Type B pancreatic cell (in vitro differentiated cells): ENCODE measurements at regions not wholly inside any gene's neighbourhood (a gene's known extent, or its start where the extent isn't known, plus 50 kb on each side); places are given as distances from the start of the nearest gene placed in this dataset.
A peak's percentile ranks its signal among the peaks of the same experiment; 100 is the strongest.

Source experiments
- DNase-seq: peaks from one replicate; pipeline ENCODE4 v3.0.0; 2021; ENCODE audit warnings: mixed read lengths; ENCODE audit not compliant: unreplicated experiment; ENCODE audit errors: extremely low spot score
- H3K27ac Mint-ChIP-seq: 2 replicates; pipeline ENCODE4 v1.8.0; 2021; ENCODE audit warnings: mild to moderate bottlenecking, mixed read lengths
- H3K27me3 Mint-ChIP-seq: 2 replicates; pipeline ENCODE4 v1.8.0; 2021; ENCODE audit warnings: mixed read lengths
- H3K36me3 Mint-ChIP-seq: 2 replicates; pipeline ENCODE4 v1.8.0; 2021; ENCODE audit warnings: mixed read lengths
- H3K4me1 Mint-ChIP-seq: one replicate; pipeline ENCODE4 v1.8.0; 2021; ENCODE audit warnings: mixed read lengths; ENCODE audit not compliant: unreplicated experiment
- H3K4me3 Mint-ChIP-seq: 2 replicates; pipeline ENCODE4 v1.8.0; 2021; ENCODE audit warnings: mild to moderate bottlenecking, mixed read lengths
- H3K9me3 Mint-ChIP-seq: 2 replicates; pipeline ENCODE4 v1.8.0; 2021; ENCODE audit warnings: mixed read lengths
- TF ChIP-seq, protein P1 (sequence below): fragments of 200-600 bp; sonication (generic); conservative IDR thresholded peaks from 2 replicates; pipeline ENCODE4 v1.5.0; 2021; ENCODE audit warnings: antibody characterized with exemption, mild to moderate bottlenecking

DNA sequence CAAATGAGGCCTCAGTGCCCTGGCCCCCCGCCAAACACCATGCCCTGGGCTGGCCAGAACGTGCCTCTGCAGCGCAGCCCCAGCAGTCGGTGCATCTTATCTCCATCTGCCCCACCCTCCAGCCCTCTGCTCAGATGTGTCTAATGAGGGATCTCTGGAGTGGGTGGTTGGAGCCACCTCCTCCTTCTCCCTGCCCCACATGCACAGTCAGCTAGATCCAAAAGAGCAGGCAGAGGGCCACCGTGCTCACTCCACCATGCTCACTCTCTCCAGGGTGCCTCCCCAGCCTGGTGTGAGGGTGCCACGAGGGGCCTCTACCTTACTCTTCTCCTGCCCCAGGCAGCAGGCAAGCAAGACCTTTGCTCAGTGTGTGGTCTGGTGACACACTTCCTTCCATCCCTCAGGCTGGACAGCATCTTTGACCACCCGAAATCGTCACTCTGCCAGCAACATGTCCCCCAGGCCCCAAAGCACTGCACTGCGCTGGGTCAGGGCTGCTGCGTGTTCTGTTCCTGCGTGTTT lies 266.1 kb upstream of the HDAC4 start:
- no peaks in the 10 kb centered on the region for H3K36me3 Mint-ChIP-seq
- no peaks in the 10 kb centered on the region for H3K9me3 Mint-ChIP-seq
- TF ChIP-seq, protein P1, sequence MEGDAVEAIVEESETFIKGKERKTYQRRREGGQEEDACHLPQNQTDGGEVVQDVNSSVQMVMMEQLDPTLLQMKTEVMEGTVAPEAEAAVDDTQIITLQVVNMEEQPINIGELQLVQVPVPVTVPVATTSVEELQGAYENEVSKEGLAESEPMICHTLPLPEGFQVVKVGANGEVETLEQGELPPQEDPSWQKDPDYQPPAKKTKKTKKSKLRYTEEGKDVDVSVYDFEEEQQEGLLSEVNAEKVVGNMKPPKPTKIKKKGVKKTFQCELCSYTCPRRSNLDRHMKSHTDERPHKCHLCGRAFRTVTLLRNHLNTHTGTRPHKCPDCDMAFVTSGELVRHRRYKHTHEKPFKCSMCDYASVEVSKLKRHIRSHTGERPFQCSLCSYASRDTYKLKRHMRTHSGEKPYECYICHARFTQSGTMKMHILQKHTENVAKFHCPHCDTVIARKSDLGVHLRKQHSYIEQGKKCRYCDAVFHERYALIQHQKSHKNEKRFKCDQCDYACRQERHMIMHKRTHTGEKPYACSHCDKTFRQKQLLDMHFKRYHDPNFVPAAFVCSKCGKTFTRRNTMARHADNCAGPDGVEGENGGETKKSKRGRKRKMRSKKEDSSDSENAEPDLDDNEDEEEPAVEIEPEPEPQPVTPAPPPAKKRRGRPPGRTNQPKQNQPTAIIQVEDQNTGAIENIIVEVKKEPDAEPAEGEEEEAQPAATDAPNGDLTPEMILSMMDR: no peak
- H3K27me3 Mint-ChIP-seq: peaks cover 22% of the 10 kb centered on the region
- H3K27ac Mint-ChIP-seq: no peak overlapping the region
- H3K4me1 Mint-ChIP-seq: peaks cover 7% of the 10 kb centered on the region
- peak; percentile 43 for DNase-seq
- H3K4me3 Mint-ChIP-seq: no peak overlapping the region

DNA sequence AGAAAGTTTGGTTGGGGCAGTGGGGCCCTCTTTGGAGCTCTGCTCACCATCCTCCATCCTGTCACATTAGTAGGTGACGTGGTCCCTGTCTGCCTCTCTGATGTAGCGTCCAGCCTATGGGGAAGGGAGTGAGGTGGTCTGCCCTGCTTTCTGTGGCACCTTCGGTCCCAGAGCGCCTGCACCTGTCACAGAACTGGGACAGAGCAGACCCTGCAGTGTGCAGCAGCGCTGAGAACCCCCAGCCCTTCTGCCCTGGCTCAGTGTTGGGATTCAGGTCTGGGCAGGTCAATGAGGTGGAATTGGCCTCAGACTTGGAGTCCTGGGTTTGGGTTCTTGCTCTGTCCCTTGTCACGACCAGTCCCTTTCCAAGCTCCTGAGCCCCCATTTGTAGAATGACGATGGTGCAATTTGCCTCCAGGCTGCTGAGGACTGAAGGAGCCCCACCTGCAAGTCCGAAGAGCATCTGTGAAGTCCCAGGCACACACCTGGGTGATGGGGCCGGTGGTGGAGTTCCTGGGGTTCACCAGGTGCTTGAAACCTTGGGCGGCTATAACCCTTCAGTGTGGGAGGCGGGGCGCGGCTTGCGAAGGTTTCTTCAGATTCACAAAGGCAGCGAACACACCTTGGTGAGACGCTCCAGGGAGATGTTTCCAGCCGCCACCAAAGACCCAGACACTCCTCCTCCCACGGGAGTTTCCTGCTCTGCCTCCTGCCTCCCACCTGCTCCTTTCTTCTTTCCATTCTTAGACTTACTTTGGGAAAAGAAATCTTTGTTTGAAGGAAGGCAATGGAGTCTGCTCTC lies 265.4 kb upstream of the HDAC4 start:
- no peaks in the 10 kb centered on the region for H3K36me3 Mint-ChIP-seq
- TF ChIP-seq, protein P1: no peak
- peak; percentile 63 for DNase-seq
- no peak overlapping the region for H3K27ac Mint-ChIP-seq
- peaks cover 14% of the 10 kb centered on the region for H3K4me1 Mint-ChIP-seq
- no peak overlapping the region for H3K4me3 Mint-ChIP-seq
- H3K9me3 Mint-ChIP-seq: no peaks in the 10 kb centered on the region
- H3K27me3 Mint-ChIP-seq: peaks cover 28% of the 10 kb centered on the region

DNA sequence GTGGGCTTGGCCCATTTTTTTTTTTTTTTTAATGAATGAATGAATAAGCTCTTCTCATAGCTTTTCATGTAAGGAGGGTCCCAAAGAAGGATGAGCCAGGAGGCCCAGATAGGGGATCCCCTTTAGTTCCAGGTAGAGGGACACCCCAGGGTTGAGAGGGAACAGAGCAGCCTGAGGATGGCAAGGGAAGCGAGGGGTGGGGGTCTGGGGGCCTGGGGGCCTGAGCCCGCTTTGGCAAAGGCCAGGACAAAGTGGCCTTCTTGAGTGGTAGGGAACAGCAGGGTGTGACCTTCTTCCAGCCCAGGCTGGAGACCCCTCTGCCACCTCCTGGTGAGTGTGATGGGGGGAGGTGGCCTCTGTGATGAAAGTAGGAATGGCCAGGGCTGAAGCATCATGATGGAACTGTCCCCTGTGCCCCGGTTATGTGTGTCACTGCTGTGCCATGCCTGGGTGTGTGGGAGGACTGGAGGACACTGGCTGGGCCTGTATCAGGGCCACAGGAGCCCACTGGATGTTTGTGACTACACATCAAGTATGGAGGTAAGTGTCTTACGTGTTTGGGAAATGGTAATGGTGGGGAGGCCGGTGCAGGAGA lies 263.5 kb upstream of the HDAC4 start:
- Mint-ChIP-seq H3K4me1 (peaks cover 15% of the 10 kb centered on the region), H3K9me3 (no peaks in the 10 kb centered on the region), H3K27me3 (peaks cover 25% of the 10 kb centered on the region), H3K36me3 (no peaks in the 10 kb centered on the region), H3K4me3 (no peak overlapping the region), H3K27ac (no peak overlapping the region)
- TF ChIP-seq, protein P1: no peak
- DNase-seq: no peak

DNA sequence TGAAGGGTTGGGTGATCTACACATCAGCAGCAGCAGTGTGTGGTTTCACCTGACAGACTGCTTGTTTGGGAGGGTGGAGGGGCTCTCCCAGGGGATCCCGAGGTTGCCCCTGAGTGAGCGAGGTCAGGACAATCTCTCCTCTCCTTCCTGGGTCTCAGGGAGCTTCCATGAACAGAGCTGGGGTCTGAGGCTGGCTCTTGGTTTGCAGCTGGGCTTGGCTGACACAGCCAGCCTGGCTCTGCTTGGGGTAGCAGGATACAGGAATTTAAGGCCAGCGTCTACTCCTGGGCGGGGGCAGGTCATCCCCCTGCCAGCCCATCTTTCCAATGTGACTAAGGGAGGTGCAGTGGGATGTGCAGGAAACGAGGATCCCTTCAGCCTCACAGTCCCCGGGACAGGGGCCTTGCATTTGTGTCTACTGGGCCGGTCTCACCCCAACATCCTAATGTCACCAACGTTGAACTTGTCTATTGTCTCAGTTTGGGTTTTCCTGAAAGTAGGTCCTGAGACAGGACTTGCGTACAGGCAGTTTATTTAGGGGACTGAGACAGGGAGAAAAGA lies 262.6 kb upstream of the HDAC4 start:
- TF ChIP-seq, protein P1: no peak
- Mint-ChIP-seq H3K36me3 (no peaks in the 10 kb centered on the region), H3K4me1 (peaks cover 15% of the 10 kb centered on the region), H3K4me3 (no peak overlapping the region), H3K27ac (no peak overlapping the region), H3K9me3 (no peaks in the 10 kb centered on the region), H3K27me3 (peaks cover 22% of the 10 kb centered on the region)
- DNase-seq: peak; percentile 56

DNA sequence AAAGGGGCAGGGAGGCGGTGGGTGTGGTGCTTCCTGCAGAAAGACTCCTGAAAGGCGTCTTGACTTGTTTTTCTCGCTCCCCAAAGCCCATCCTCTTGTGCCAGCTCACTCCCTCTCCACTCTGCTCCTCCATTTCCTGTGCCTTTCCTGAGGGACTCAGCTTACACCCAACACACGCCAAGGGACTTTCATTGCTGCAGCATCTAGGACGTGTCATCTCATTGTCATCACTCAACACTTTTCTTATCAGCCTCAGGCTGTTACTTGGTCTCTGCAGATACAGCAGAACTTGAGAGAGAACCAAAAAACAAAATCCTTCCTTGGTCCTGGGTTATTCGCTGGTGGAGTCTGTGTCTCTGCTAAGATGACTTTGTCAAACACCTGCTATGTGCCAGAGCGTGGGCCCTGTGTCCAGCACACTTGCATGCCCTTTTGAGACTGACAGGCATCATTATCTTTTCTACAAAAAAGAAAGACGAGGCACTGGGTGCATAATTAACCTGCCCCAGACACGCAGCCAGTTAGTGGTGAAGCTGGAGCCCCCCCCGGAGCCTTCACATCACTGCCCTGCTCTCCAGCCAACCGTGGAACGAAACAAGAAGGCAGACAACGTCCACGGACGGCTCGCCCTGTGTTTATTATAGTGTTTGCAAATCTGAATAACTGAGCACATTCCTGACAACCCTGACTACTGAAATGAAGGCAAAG lies 261.7 kb upstream of the HDAC4 start:
- no peak for DNase-seq
- TF ChIP-seq, protein P1: no peak
- H3K9me3 Mint-ChIP-seq: no peaks in the 10 kb centered on the region
- H3K4me1 Mint-ChIP-seq: peaks cover 15% of the 10 kb centered on the region
- peaks cover 25% of the 10 kb centered on the region for H3K27me3 Mint-ChIP-seq
- H3K4me3 Mint-ChIP-seq: no peak overlapping the region
- H3K27ac Mint-ChIP-seq: no peak overlapping the region
- no peaks in the 10 kb centered on the region for H3K36me3 Mint-ChIP-seq
